ENCODE measurements at regions not wholly inside any gene's neighbourhood (a gene's known extent, or its start where the extent isn't known, plus 50 kb on each side); places are given as distances from the start of the nearest gene placed in this dataset.

DNA sequence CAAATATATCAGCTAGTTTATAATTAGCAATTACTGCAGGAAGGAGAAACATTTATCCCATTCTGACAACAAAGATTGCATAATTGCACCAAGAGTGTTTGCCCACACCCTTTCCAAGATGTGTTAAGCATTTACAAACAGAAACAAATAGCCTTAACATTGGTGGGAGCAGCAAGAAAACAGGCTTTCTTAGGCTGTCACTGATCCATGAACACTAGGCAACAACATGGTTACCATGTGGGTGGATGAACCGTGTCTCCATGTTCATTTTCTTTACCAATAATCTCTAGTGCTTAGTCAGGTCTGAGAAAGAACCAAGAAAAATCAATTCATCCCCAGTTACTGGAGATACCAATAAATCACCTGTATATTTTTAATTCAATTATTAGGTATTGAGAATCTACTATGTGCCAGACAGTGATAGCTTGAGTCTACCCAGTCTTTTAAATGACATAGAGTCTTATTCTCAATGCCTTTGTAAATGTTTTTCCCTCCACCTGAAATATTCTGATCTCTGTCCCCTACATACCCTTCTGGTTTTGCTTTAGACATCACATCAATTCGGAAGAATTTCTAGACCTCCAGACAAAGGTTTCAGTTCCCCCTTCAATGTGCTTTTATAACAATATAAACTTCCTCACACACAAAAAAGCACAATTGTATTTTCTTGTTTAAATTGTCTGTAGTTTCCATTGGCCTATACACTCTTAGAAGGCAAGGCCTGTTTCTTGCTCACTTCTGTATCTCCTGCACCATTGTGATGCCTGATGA, 286.6 kb downstream of the PPP1R2C start:
- Histone ChIP-seq H2AFZ (ENCODE audit: low read length, unreplicated experiment) (no peak overlapping the region), H3K4me1 (ENCODE audit: control insufficient read depth, insufficient read depth, low read length, unreplicated experiment) (no peaks in the 10 kb centered on the region), H3K27me3 (ENCODE audit: insufficient read depth, low read length) (no peaks in the 10 kb centered on the region), H3K36me3 (ENCODE audit: insufficient read depth, low read length) (no peaks in the 10 kb centered on the region), H3K27ac (ENCODE audit: low read depth, low read length) (no peak overlapping the region), H3K79me2 (ENCODE audit: control insufficient read depth, insufficient read depth, low read length, unreplicated experiment) (no peaks in the 10 kb centered on the region), H3K4me3 (ENCODE audit: low read depth, low read length) (no peak overlapping the region)

DNA sequence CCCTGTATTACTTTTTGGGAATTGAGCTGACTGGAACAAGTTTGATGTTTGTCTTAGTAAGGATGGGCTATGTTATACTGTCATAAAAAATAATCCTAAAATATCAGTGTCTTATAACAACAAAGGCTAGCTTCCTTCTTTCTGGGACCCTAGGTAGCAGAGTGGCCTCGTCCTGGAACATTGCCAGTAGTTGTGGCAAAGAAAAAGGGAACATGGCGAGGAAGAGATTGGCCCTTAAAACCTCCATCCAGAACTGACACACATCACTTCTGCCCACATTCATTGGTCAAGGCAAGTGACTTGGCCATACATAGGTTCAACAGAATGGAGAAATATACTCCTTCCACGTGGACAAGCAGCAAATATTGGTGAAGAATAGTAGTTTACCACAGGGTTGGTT, 287.9 kb downstream of the PPP1R2C start:
- Histone ChIP-seq H3K4me3 (ENCODE audit: low read depth, low read length) (no peak overlapping the region), H3K79me2 (ENCODE audit: control insufficient read depth, insufficient read depth, low read length, unreplicated experiment) (no peaks in the 10 kb centered on the region), H3K27ac (ENCODE audit: low read depth, low read length) (no peak overlapping the region), H3K27me3 (ENCODE audit: insufficient read depth, low read length) (no peaks in the 10 kb centered on the region), H3K4me1 (ENCODE audit: control insufficient read depth, insufficient read depth, low read length, unreplicated experiment) (no peaks in the 10 kb centered on the region), H3K36me3 (ENCODE audit: insufficient read depth, low read length) (no peaks in the 10 kb centered on the region), H2AFZ (ENCODE audit: low read length, unreplicated experiment) (no peak overlapping the region)

DNA sequence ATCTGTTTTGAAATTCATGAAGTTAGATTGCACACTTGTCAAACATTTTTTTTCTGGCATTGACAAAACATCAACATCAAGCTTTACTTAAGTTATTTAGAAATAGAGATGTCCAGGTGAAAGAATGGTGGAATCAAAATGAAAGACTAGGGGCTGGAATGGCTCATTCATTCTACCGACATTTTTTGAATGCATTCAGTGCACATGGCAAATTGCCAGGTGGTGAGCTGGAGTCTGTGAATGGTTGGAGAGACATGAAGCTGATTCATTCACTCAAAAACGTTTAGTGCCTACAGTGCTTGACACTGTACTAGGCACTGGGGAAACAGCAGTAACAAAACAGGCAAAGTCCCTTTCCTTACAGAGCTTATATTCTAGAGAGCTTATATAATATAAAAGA, 292.4 kb downstream of the PPP1R2C start:
- Histone ChIP-seq H2AFZ (ENCODE audit: low read length, unreplicated experiment) (no peak overlapping the region), H3K27ac (ENCODE audit: low read depth, low read length) (no peak overlapping the region), H3K4me3 (ENCODE audit: low read depth, low read length) (no peak overlapping the region), H3K4me1 (ENCODE audit: control insufficient read depth, insufficient read depth, low read length, unreplicated experiment) (no peaks in the 10 kb centered on the region), H3K79me2 (ENCODE audit: control insufficient read depth, insufficient read depth, low read length, unreplicated experiment) (no peaks in the 10 kb centered on the region), H3K27me3 (ENCODE audit: insufficient read depth, low read length) (no peaks in the 10 kb centered on the region), H3K36me3 (ENCODE audit: insufficient read depth, low read length) (no peaks in the 10 kb centered on the region)

DNA sequence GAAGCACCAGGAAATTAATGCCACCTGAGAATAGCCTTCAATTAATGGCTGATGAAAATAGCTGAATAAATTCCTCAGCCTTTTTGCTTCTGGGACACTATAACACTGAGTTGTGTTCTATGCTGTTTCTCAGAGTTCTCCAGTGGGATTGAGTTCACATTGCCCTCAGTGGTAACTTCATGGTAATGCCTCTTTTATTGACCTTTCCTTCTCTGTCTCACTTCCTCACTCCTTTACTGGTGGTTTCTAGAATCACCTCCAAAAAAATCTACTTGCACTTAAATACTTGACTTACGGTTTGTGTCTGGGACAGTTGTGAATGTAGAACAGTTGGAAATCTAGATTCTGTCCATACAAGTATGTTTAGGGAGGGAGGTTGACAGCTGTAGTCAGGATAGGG, 293.7 kb downstream of the PPP1R2C start:
- Histone ChIP-seq H3K4me3 (ENCODE audit: low read depth, low read length) (no peak overlapping the region), H3K79me2 (ENCODE audit: control insufficient read depth, insufficient read depth, low read length, unreplicated experiment) (no peaks in the 10 kb centered on the region), H3K36me3 (ENCODE audit: insufficient read depth, low read length) (no peaks in the 10 kb centered on the region), H3K27ac (ENCODE audit: low read depth, low read length) (no peak overlapping the region), H3K4me1 (ENCODE audit: control insufficient read depth, insufficient read depth, low read length, unreplicated experiment) (no peaks in the 10 kb centered on the region), H2AFZ (ENCODE audit: low read length, unreplicated experiment) (no peak overlapping the region), H3K27me3 (ENCODE audit: insufficient read depth, low read length) (no peaks in the 10 kb centered on the region)

GRCh38 chrX:42477396-42477795, 300.6 kb downstream of the PPP1R2C start:
- no peaks in the 10 kb centered on the region for H3K27me3 ChIP-seq (ENCODE audit: insufficient read depth, low read length)

DNA sequence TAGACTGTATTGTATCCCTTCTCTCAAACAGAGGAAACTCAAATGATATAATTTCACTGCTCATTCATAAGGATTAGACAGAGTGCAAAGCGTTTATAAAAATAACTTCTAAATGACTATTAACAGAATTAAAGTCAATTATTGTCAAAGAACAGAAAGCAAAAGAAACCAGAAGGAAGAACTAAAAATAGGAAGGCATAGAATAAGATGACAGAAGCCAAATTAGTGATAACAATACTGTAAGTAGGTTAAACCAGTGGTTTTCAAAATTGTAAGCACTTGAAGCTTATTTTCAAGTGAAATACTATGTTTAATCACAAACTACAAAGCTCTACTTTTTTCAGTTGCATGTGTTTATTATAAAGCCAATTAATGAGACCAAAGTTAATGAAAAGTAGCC, 305.2 kb downstream of the PPP1R2C start:
- no peaks in the 10 kb centered on the region for H3K27me3 ChIP-seq (ENCODE audit: insufficient read depth, low read length)
- no peak overlapping the region for H2AFZ ChIP-seq (ENCODE audit: low read length, unreplicated experiment)
- no peak overlapping the region for H3K27ac ChIP-seq (ENCODE audit: low read depth, low read length)

More at GRCh38 chrX:42477396-42477795, 300.6 kb downstream of the PPP1R2C start:
- Histone ChIP-seq H3K79me2 (ENCODE audit: control insufficient read depth, insufficient read depth, low read length, unreplicated experiment) (no peaks in the 10 kb centered on the region), H3K27ac (ENCODE audit: low read depth, low read length) (no peak overlapping the region), H2AFZ (ENCODE audit: low read length, unreplicated experiment) (no peak overlapping the region), H3K36me3 (ENCODE audit: insufficient read depth, low read length) (no peaks in the 10 kb centered on the region), H3K4me1 (ENCODE audit: control insufficient read depth, insufficient read depth, low read length, unreplicated experiment) (no peaks in the 10 kb centered on the region), H3K4me3 (ENCODE audit: low read depth, low read length) (no peak overlapping the region)

GRCh38 chrX:42466332-42467046, 311.5 kb downstream of the PPP1R2C start:
- H3K36me3 ChIP-seq (ENCODE audit: insufficient read depth, low read length), result no peaks in the 10 kb centered on the region
- H3K4me3 ChIP-seq (ENCODE audit: low read depth, low read length), result no peak overlapping the region
- H3K27me3 ChIP-seq (ENCODE audit: insufficient read depth, low read length), result no peaks in the 10 kb centered on the region
- no peak overlapping the region for H2AFZ ChIP-seq (ENCODE audit: low read length, unreplicated experiment)
- no peaks in the 10 kb centered on the region for H3K4me1 ChIP-seq (ENCODE audit: control insufficient read depth, insufficient read depth, low read length, unreplicated experiment)
- no peaks in the 10 kb centered on the region for H3K79me2 ChIP-seq (ENCODE audit: control insufficient read depth, insufficient read depth, low read length, unreplicated experiment)
- H3K27ac ChIP-seq (ENCODE audit: low read depth, low read length), result no peak overlapping the region

More for the DNA sequence above, 305.2 kb downstream of the PPP1R2C start:
- no peak overlapping the region for H3K4me3 ChIP-seq (ENCODE audit: low read depth, low read length)
- no peaks in the 10 kb centered on the region for H3K4me1 ChIP-seq (ENCODE audit: control insufficient read depth, insufficient read depth, low read length, unreplicated experiment)
- no peaks in the 10 kb centered on the region for H3K36me3 ChIP-seq (ENCODE audit: insufficient read depth, low read length)
- H3K79me2 ChIP-seq (ENCODE audit: control insufficient read depth, insufficient read depth, low read length, unreplicated experiment), result no peaks in the 10 kb centered on the region

DNA sequence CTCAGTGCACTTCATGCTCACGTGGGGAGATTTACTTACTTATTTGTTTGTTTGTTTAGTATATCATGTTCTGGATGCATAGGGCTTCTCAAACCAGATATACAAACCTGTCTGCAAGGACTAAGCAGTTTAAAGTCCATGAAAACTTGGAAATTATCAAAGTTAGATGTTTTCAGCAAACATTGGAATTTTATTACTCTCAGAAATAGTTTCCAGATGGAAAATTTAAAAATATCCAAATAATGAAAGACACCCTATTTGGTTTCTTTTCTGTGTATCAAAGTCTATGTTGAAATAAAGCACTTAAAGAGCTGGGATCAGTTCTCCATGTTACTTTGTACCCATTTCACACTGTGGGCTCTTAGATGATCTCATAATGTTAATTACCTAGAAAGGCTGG, 312.1 kb downstream of the PPP1R2C start:
- H3K4me3 ChIP-seq (ENCODE audit: low read depth, low read length), result no peak overlapping the region
- no peaks in the 10 kb centered on the region for H3K79me2 ChIP-seq (ENCODE audit: control insufficient read depth, insufficient read depth, low read length, unreplicated experiment)
- H3K27ac ChIP-seq (ENCODE audit: low read depth, low read length), result no peak overlapping the region
- H3K36me3 ChIP-seq (ENCODE audit: insufficient read depth, low read length), result no peaks in the 10 kb centered on the region
- H3K4me1 ChIP-seq (ENCODE audit: control insufficient read depth, insufficient read depth, low read length, unreplicated experiment), result no peaks in the 10 kb centered on the region
- H3K27me3 ChIP-seq (ENCODE audit: insufficient read depth, low read length), result no peaks in the 10 kb centered on the region
- no peak overlapping the region for H2AFZ ChIP-seq (ENCODE audit: low read length, unreplicated experiment)

DNA sequence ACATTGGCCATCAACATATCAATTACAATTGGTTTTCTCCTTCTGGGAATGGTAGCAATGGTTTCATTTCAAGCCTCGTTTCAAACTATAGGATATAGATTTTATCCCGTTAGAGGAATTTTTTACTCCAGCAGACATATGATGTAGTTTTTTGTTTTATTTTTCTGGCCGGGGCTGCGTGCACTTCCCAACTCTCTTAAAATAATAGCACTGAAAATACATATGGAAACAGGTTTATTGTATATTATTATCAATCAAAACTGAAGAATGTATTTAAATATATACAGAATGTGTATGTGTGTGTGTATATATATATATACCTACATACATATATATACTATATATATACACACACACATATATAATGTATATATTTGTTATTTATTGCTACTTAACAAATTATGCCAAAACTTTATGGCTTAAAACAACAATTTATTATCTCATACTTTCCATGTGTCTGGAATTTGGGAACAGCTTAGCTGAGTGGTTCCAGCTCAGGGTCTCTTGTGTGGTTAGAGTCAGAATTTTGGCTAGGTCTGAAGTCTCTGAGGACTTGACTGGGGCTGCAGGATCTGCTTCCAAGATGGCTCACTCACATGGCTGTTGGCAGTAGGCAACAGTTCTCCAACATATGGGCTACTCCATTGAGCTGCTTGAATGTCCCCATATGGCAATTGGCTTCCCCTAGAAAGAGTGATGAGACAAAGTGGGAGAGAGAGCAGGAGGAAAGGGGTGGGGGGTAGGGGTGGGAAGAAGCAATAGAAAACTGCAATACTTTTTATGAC, 314.1 kb downstream of the PPP1R2C start:
- Histone ChIP-seq H3K27me3 (ENCODE audit: insufficient read depth, low read length) (no peaks in the 10 kb centered on the region), H3K4me3 (ENCODE audit: low read depth, low read length) (no peak overlapping the region), H2AFZ (ENCODE audit: low read length, unreplicated experiment) (no peak overlapping the region), H3K4me1 (ENCODE audit: control insufficient read depth, insufficient read depth, low read length, unreplicated experiment) (no peaks in the 10 kb centered on the region), H3K27ac (ENCODE audit: low read depth, low read length) (no peak overlapping the region), H3K79me2 (ENCODE audit: control insufficient read depth, insufficient read depth, low read length, unreplicated experiment) (no peaks in the 10 kb centered on the region), H3K36me3 (ENCODE audit: insufficient read depth, low read length) (no peaks in the 10 kb centered on the region)

GRCh38 chrX:42462917-42463316, 315.0 kb downstream of the PPP1R2C start:
- H3K27ac ChIP-seq (ENCODE audit: low read depth, low read length), result no peak overlapping the region
- no peaks in the 10 kb centered on the region for H3K27me3 ChIP-seq (ENCODE audit: insufficient read depth, low read length)
- H3K4me1 ChIP-seq (ENCODE audit: control insufficient read depth, insufficient read depth, low read length, unreplicated experiment), result no peaks in the 10 kb centered on the region
- H3K36me3 ChIP-seq (ENCODE audit: insufficient read depth, low read length), result no peaks in the 10 kb centered on the region
- no peaks in the 10 kb centered on the region for H3K79me2 ChIP-seq (ENCODE audit: control insufficient read depth, insufficient read depth, low read length, unreplicated experiment)
- H2AFZ ChIP-seq (ENCODE audit: low read length, unreplicated experiment), result no peak overlapping the region
- no peak overlapping the region for H3K4me3 ChIP-seq (ENCODE audit: low read depth, low read length)
